GM12878 (cell line): ENCODE measurements at regions not wholly inside any gene's neighbourhood (a gene's known extent, or its start where the extent isn't known, plus 50 kb on each side); places are given as distances from the start of the nearest gene placed in this dataset.

ENCODE experiments used
- ATF2 ChIP-seq: IDR thresholded peaks from 2 replicates; pipeline ENCODE4 v1.6.1; 2012; ENCODE audit warnings: low read length, inconsistent platforms
- CEBPZ ChIP-seq: fragments of 150-350 bp; IDR thresholded peaks from 2 replicates; pipeline ENCODE4 v1.6.1; 2016; ENCODE audit warnings: low read depth, low read length
- MYC ChIP-seq: IDR thresholded peaks from 2 replicates; pipeline ENCODE4 v1.6.1; 2011; ENCODE audit warnings: mild to moderate bottlenecking, low read length, moderate library complexity, inconsistent platforms; ENCODE audit not compliant: insufficient read depth, insufficient replicate concordance, insufficient read length, severe bottlenecking
- PBX3 ChIP-seq: IDR thresholded peaks from 2 replicates; pipeline ENCODE4 v1.6.1; 2011; ENCODE audit warnings: mild to moderate bottlenecking, low read depth, low read length, moderate library complexity; ENCODE audit not compliant: insufficient replicate concordance
- REST ChIP-seq: IDR thresholded peaks from 2 replicates; pipeline ENCODE4 v1.6.1; 2012; ENCODE audit warnings: mild to moderate bottlenecking, low read depth, low read length
- SPI1 ChIP-seq: IDR thresholded peaks from 2 replicates; pipeline ENCODE4 v1.6.1; 2011; ENCODE audit warnings: low read depth, mild to moderate bottlenecking, low read length, moderate library complexity, borderline replicate concordance; ENCODE audit not compliant: insufficient read depth
- TCF3 ChIP-seq: IDR thresholded peaks from 2 replicates; pipeline ENCODE4 v1.6.1; 2012; ENCODE audit warnings: low read depth, mild to moderate bottlenecking, low read length, borderline replicate concordance; ENCODE audit not compliant: insufficient read depth
- USF2 ChIP-seq: IDR thresholded peaks from 2 replicates; pipeline ENCODE4 v1.6.1; 2011; ENCODE audit warnings: low read depth, low read length, improper control_type of control experiment, borderline replicate concordance
- ZBTB33 ChIP-seq: fragments of 450-650 bp; IDR thresholded peaks from 2 replicates; pipeline ENCODE4 v1.6.1; 2017; ENCODE audit warnings: mild to moderate bottlenecking
- ZSCAN29 ChIP-seq: fragments of 450-650 bp; IDR thresholded peaks from 2 replicates; pipeline ENCODE4 v1.6.1; 2017; ENCODE audit warnings: mild to moderate bottlenecking, moderate library complexity

GRCh38 chr15:29480949-29481348 is 211.3 kb upstream of the NSMCE3 start (continued):
- TF ChIP-seq REST (no peak), ATF2 (no peak), MYC (no peak), SPI1 (no peak), TCF3 (no peak), USF2 (no peak), ZBTB33 (no peak), CEBPZ (no peak), ZSCAN29 (no peak), PBX3 (no peak)
- TF ChIP-seq, all 136 proteins: peak for 0
